GM12892 (cell line): ENCODE measurements at regions not wholly inside any gene's neighbourhood (a gene's known extent, or its start where the extent isn't known, plus 50 kb on each side); places are given as distances from the start of the nearest gene placed in this dataset.

ENCODE experiments used
- POLR2AphosphoS5 ChIP-seq: IDR thresholded peaks from 2 replicates; pipeline ENCODE4 v1.6.1; 2011; ENCODE audit warnings: low read depth, low read length, control low read depth
- TAF1 ChIP-seq: IDR thresholded peaks from 2 replicates; pipeline ENCODE4 v1.6.1; 2011; ENCODE audit warnings: low read depth, mild to moderate bottlenecking, control low read depth, low read length, borderline replicate concordance

GRCh38 chr14:95449131-95449530, 67.3 kb downstream of the SYNE3 start:
- TF ChIP-seq POLR2AphosphoS5, result no peak
- TF ChIP-seq TAF1, result no peak
